ENCODE measurements at regions not wholly inside any gene's neighbourhood (a gene's known extent, or its start where the extent isn't known, plus 50 kb on each side); places are given as distances from the start of the nearest gene placed in this dataset.

GRCh38 chr6:30832864-30833263 lies 51.5 kb upstream of the DDR1 start:
- TF ChIP-seq JUND (IDR thresholded peaks at IDR 0.05; ENCODE audit: low read depth), result no peak
- no peak for DNase-seq (ENCODE audit: low read depth in 1 of 2, low spot score in 1 of 2)
- in situ Hi-C loops (cut with HindIII; ENCODE audit: low pct_unique_long_range_greater_than_20kb, low sequenced_read_pairs), result no loop called here

GRCh38 chr6:30830438-30830837 lies 53.9 kb upstream of the DDR1 start:
- no peak for TF ChIP-seq JUND (IDR thresholded peaks at IDR 0.05; ENCODE audit: low read depth)
- DNase-seq (ENCODE audit: low read depth in 1 of 2, low spot score in 1 of 2), result no peak
- in situ Hi-C loops (cut with HindIII; ENCODE audit: low pct_unique_long_range_greater_than_20kb, low sequenced_read_pairs), result no loop called here

- DNase-seq (ENCODE audit: low read depth in 1 of 2, low spot score in 1 of 2), result peak in 1 of 2 experiments; percentile 72
- no peak for TF ChIP-seq JUND (IDR thresholded peaks at IDR 0.05; ENCODE audit: low read depth)
- in situ Hi-C loops (cut with HindIII; ENCODE audit: low pct_unique_long_range_greater_than_20kb, low sequenced_read_pairs), result no loop called here
Measured at GRCh38 chr6:30829639-30830255, 54.6 kb upstream of the DDR1 start.

- DNase-seq (ENCODE audit: low read depth in 1 of 2, low spot score in 1 of 2), result no peak
- in situ Hi-C loops (cut with HindIII; ENCODE audit: low pct_unique_long_range_greater_than_20kb, low sequenced_read_pairs), result no loop called here
- TF ChIP-seq JUND (IDR thresholded peaks at IDR 0.05; ENCODE audit: low read depth), result no peak
Measured at GRCh38 chr6:30829033-30829432, 55.3 kb upstream of the DDR1 start.

- no peak for TF ChIP-seq JUND (IDR thresholded peaks at IDR 0.05; ENCODE audit: low read depth)
- in situ Hi-C loops (cut with HindIII; ENCODE audit: low pct_unique_long_range_greater_than_20kb, low sequenced_read_pairs), result no loop called here
- peak; percentile 50 to 94 for DNase-seq (ENCODE audit: low read depth in 1 of 2, low spot score in 1 of 2)
Measured at GRCh38 chr6:30828027-30828962, 56.0 kb upstream of the DDR1 start.

- in situ Hi-C loops (cut with HindIII; ENCODE audit: low pct_unique_long_range_greater_than_20kb, low sequenced_read_pairs), result no loop called here
- DNase-seq (ENCODE audit: low read depth in 1 of 2, low spot score in 1 of 2), result peak in 1 of 2 experiments; percentile 45
- no peak for TF ChIP-seq JUND (IDR thresholded peaks at IDR 0.05; ENCODE audit: low read depth)
Measured at GRCh38 chr6:30826961-30827342, 57.4 kb upstream of the DDR1 start.

- DNase-seq (ENCODE audit: low read depth in 1 of 2, low spot score in 1 of 2), result peak in 1 of 2 experiments; percentile 57
- TF ChIP-seq JUND (IDR thresholded peaks at IDR 0.05; ENCODE audit: low read depth), result no peak
- in situ Hi-C loops (cut with HindIII; ENCODE audit: low pct_unique_long_range_greater_than_20kb, low sequenced_read_pairs), result no loop called here
Measured at GRCh38 chr6:30824698-30825097, 59.6 kb upstream of the DDR1 start.

GRCh38 chr6:30823534-30823865 lies 60.8 kb upstream of the DDR1 start:
- DNase-seq (ENCODE audit: low read depth in 1 of 2, low spot score in 1 of 2), result no peak
- TF ChIP-seq JUND (IDR thresholded peaks at IDR 0.05; ENCODE audit: low read depth), result no peak
- in situ Hi-C loops (cut with HindIII; ENCODE audit: low pct_unique_long_range_greater_than_20kb, low sequenced_read_pairs), result no loop called here

- TF ChIP-seq JUND (IDR thresholded peaks at IDR 0.05; ENCODE audit: low read depth), result no peak
- in situ Hi-C loops (cut with HindIII; ENCODE audit: low pct_unique_long_range_greater_than_20kb, low sequenced_read_pairs), result no loop called here
- peak in 1 of 2 experiments; percentile 71 for DNase-seq (ENCODE audit: low read depth in 1 of 2, low spot score in 1 of 2)
Measured at GRCh38 chr6:30821862-30822784, 62.2 kb upstream of the DDR1 start.

GRCh38 chr6:30820193-30820592 lies 64.1 kb upstream of the DDR1 start:
- DNase-seq (ENCODE audit: low read depth in 1 of 2, low spot score in 1 of 2), result peak in 1 of 2 experiments; percentile 54
- in situ Hi-C loops (cut with HindIII; ENCODE audit: low pct_unique_long_range_greater_than_20kb, low sequenced_read_pairs), result no loop called here
- no peak for TF ChIP-seq JUND (IDR thresholded peaks at IDR 0.05; ENCODE audit: low read depth)

GRCh38 chr6:30819297-30819917 lies 64.9 kb upstream of the DDR1 start:
- DNase-seq (ENCODE audit: low read depth in 1 of 2, low spot score in 1 of 2), result no peak
- TF ChIP-seq JUND (IDR thresholded peaks at IDR 0.05; ENCODE audit: low read depth), result no peak
- in situ Hi-C loops (cut with HindIII; ENCODE audit: low pct_unique_long_range_greater_than_20kb, low sequenced_read_pairs), result no loop called here

GRCh38 chr6:30818391-30818841 lies 65.9 kb upstream of the DDR1 start:
- peak in 1 of 2 experiments; percentile 72 for DNase-seq (ENCODE audit: low read depth in 1 of 2, low spot score in 1 of 2)
- in situ Hi-C loops (cut with HindIII; ENCODE audit: low pct_unique_long_range_greater_than_20kb, low sequenced_read_pairs), result no loop called here
- TF ChIP-seq JUND (IDR thresholded peaks at IDR 0.05; ENCODE audit: low read depth), result no peak

Measured in T47D (cell line).